ENCODE measurements at regions not wholly inside any gene's neighbourhood (a gene's known extent, or its start where the extent isn't known, plus 50 kb on each side); places are given as distances from the start of the nearest gene placed in this dataset.

DNA sequence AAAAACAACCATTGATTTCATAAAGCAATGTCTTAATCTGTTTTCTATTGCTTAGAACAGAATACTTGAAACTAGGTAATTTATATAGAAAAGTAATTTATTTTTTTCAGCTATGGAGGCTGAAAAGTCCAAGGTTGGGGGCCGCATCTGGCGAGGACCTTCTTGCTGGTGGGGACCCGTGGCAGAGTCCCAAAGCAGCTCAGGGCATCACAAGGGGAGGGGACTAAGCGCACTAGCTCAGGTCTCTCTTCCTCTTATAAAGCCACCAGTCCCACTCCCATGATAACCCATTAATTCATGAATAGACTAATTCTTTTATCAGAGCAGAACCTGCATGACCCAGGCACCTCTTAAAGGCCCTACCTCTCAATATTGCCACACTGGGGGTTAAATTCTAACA lies 87.2 kb upstream of the KLF13 start (continued):
- TF ChIP-seq, protein P1, sequence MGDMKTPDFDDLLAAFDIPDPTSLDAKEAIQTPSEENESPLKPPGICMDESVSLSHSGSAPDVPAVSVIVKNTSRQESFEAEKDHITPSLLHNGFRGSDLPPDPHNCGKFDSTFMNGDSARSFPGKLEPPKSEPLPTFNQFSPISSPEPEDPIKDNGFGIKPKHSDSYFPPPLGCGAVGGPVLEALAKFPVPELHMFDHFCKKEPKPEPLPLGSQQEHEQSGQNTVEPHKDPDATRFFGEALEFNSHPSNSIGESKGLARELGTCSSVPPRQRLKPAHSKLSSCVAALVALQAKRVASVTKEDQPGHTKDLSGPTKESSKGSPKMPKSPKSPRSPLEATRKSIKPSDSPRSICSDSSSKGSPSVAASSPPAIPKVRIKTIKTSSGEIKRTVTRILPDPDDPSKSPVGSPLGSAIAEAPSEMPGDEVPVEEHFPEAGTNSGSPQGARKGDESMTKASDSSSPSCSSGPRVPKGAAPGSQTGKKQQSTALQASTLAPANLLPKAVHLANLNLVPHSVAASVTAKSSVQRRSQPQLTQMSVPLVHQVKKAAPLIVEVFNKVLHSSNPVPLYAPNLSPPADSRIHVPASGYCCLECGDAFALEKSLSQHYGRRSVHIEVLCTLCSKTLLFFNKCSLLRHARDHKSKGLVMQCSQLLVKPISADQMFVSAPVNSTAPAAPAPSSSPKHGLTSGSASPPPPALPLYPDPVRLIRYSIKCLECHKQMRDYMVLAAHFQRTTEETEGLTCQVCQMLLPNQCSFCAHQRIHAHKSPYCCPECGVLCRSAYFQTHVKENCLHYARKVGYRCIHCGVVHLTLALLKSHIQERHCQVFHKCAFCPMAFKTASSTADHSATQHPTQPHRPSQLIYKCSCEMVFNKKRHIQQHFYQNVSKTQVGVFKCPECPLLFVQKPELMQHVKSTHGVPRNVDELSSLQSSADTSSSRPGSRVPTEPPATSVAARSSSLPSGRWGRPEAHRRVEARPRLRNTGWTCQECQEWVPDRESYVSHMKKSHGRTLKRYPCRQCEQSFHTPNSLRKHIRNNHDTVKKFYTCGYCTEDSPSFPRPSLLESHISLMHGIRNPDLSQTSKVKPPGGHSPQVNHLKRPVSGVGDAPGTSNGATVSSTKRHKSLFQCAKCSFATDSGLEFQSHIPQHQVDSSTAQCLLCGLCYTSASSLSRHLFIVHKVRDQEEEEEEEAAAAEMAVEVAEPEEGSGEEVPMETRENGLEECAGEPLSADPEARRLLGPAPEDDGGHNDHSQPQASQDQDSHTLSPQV (IDR thresholded peaks at IDR 0.05), result no peak
- TF ChIP-seq SUPT20H (IDR thresholded peaks at IDR 0.05; ENCODE audit: borderline replicate concordance, control insufficient read depth, low read depth, low read length), result no peak
- TF ChIP-seq LARP7 (IDR thresholded peaks at IDR 0.05), result no peak
- no peak for TF ChIP-seq HDAC6 (IDR thresholded peaks at IDR 0.05; ENCODE audit: unreplicated experiment)
- no peak for TF ChIP-seq RCOR1 (conservative IDR thresholded peaks at IDR 0.05; ENCODE audit: low read depth, low read length)

- ChIA-PET SMC1A (ENCODE audit: uncharacterized antibody, unreplicated experiment) (interaction anchor here (0.8 to 1.7 kb wide), 4 partner anchors 10 to 82 kb away, joined by 3 to 9 read pairs (median 4); no protein-coding TSS in a partner anchor), POLR2A (interaction anchor here (0.8 to 1.0 kb wide), 2 partner anchors 11 kb away, joined by 3 read pairs; no protein-coding TSS in a partner anchor), RAD21 (ENCODE audit: unreplicated experiment) (interaction anchor here (1.0 to 1.8 kb wide), 2 partner anchors 13 to 21 kb away, joined by 3 to 8 read pairs; no protein-coding TSS in a partner anchor), CTCF (interaction anchor here (3.5 kb wide), 1 partner anchor 11 kb away, joined by 11 read pairs; no protein-coding TSS in a partner anchor)
- no peaks in the 10 kb centered on the region; the same call in 2 of the 3 replicates for H3K9me3 ChIP-seq (replicated peaks; ENCODE audit: control insufficient read depth, insufficient read depth, low read length)
- in situ Hi-C loops (cut with MboI) (no loop called here), intact Hi-C loops (cut with micrococcal nuclease; ENCODE audit: unreplicated experiment) (no loop called here)
- no peaks in the 10 kb centered on the region for H3K36me3 ChIP-seq (ENCODE audit: control insufficient read depth in 2 of 2, insufficient read depth in 2 of 2, low read length in 1 of 2)
- no peaks in the 10 kb centered on the region for H3K27me3 ChIP-seq (replicated peaks in 1 of 2; ENCODE audit: control insufficient read depth in 2 of 2, insufficient read depth in 2 of 2, low read length in 1 of 2)
- FAIRE-seq, result no peak
- no peak overlapping the region for H3K27ac ChIP-seq (ENCODE audit: control insufficient read depth, insufficient read depth)
- no peak for ATAC-seq
- no peak overlapping the region for H3K4me2 ChIP-seq (ENCODE audit: control insufficient read depth, insufficient read depth)
- no peak for DNase-seq (ENCODE audit: low read depth, low spot score)
- H2AFZ ChIP-seq (ENCODE audit: control insufficient read depth, low read depth, low read length), result no peak overlapping the region
- no peaks in the 10 kb centered on the region for H4K20me1 ChIP-seq (ENCODE audit: control insufficient read depth, insufficient read depth)
- H3K79me2 ChIP-seq (ENCODE audit: control insufficient read depth, insufficient read depth, low read length), result no peaks in the 10 kb centered on the region
- H3K4me1 ChIP-seq (ENCODE audit: control insufficient read depth, insufficient read depth, low read length), result peaks cover 22% of the 10 kb centered on the region
- no peak overlapping the region for H3K9ac ChIP-seq (ENCODE audit: control insufficient read depth, insufficient read depth, low read length)
- WGBS (ENCODE audit: insufficient coverage, insufficient replicate concordance, low lambda C conversion rate, missing lambda C conversion rate), result 85% methylated on average over 8 of the region's 8 CpGs
- BruUV-seq (replicated peaks), result no TSS peak
- H3K4me3 ChIP-seq, result no peak overlapping the region
- TF ChIP-seq ATF3 (IDR thresholded peaks at IDR 0.05; ENCODE audit: borderline replicate concordance, extremely low read depth, low read depth, low read length), result no peak
- TF ChIP-seq MLLT1 (IDR thresholded peaks at IDR 0.05), result no peak
- TF ChIP-seq ZNF687 (IDR thresholded peaks at IDR 0.05), result no peak
- TF ChIP-seq CHD2 (IDR thresholded peaks at IDR 0.05; ENCODE audit: borderline replicate concordance, low read depth, low read length), result no peak
- no peak for TF ChIP-seq POLR2AphosphoS2 (IDR thresholded peaks at IDR 0.05; ENCODE audit: low read depth, low read length)
- TF ChIP-seq MTA2 (IDR thresholded peaks at IDR 0.05; ENCODE audit: low read depth), result no peak
- TF ChIP-seq HDGF (IDR thresholded peaks at IDR 0.05), result no peak
Observed at GRCh38 chr15:31241888-31242522, 84.6 kb upstream of the KLF13 start.
